ENCODE measurements at regions not wholly inside any gene's neighbourhood (a gene's known extent, or its start where the extent isn't known, plus 50 kb on each side); places are given as distances from the start of the nearest gene placed in this dataset.

DNA sequence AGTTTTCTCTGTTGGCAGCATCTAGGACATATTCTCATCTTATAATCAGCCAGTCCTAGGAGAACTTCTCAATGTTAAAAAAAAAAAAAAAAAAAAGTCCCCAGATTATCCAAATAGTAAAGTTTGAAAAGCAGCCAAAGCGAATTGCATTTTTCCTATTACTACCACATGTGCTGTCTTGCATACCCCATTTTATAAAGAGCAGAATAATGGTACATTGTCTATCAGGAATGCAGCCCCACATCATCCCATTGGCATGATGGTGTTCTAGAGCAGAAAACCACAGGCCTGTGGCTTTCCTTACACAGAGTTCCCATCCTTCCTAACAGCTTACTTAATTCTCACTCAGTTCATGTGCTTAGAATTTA, 381.6 kb downstream of the TMEM38B start:
- TF ChIP-seq POLR2A (IDR thresholded peaks at IDR 0.05) = no peak
- TF ChIP-seq, protein P1, sequence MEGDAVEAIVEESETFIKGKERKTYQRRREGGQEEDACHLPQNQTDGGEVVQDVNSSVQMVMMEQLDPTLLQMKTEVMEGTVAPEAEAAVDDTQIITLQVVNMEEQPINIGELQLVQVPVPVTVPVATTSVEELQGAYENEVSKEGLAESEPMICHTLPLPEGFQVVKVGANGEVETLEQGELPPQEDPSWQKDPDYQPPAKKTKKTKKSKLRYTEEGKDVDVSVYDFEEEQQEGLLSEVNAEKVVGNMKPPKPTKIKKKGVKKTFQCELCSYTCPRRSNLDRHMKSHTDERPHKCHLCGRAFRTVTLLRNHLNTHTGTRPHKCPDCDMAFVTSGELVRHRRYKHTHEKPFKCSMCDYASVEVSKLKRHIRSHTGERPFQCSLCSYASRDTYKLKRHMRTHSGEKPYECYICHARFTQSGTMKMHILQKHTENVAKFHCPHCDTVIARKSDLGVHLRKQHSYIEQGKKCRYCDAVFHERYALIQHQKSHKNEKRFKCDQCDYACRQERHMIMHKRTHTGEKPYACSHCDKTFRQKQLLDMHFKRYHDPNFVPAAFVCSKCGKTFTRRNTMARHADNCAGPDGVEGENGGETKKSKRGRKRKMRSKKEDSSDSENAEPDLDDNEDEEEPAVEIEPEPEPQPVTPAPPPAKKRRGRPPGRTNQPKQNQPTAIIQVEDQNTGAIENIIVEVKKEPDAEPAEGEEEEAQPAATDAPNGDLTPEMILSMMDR (IDR thresholded peaks at IDR 0.05) = no peak
